DND-41 (cell line): ENCODE measurements at regions not wholly inside any gene's neighbourhood (a gene's known extent, or its start where the extent isn't known, plus 50 kb on each side); places are given as distances from the start of the nearest gene placed in this dataset.

Experiments
- ATAC-seq: fragments of 200-7000 bp; cut with Tn5 transposase; 3 replicates; pipeline ENCODE4 v1.9.1; 2021; ENCODE audit warnings: low read depth; ENCODE audit not compliant: insufficient read depth
- DNase-seq: peaks from one replicate; pipeline ENCODE4 v3.0.0-alpha.2; 2020
- H2AFZ ChIP-seq: 2 replicates; pipeline ENCODE4 v1.6.0; 2012; ENCODE audit warnings: low read depth, low read length
- H3K27ac ChIP-seq: 2 replicates; pipeline ENCODE4 v1.5.1; 2012; ENCODE audit warnings: low read length, inconsistent platforms
- H3K27me3 ChIP-seq: fragments of 200-600 bp; sonication (generic); 2 replicates; pipeline ENCODE4 v1.6.0; 2012; ENCODE audit warnings: low read length, mild to moderate bottlenecking, inconsistent platforms; ENCODE audit not compliant: insufficient read depth, poor library complexity
- H3K36me3 ChIP-seq: 2 replicates; pipeline ENCODE4 v1.5.1; 2012; ENCODE audit warnings: low read length, inconsistent platforms; ENCODE audit not compliant: insufficient read depth
- H3K4me1 ChIP-seq: 2 replicates; pipeline ENCODE4 v1.5.1; 2012; ENCODE audit warnings: mild to moderate bottlenecking, low read length; ENCODE audit not compliant: insufficient read depth
- H3K4me2 ChIP-seq: 2 replicates; pipeline ENCODE4 v1.6.0; 2012; ENCODE audit warnings: mild to moderate bottlenecking, moderate library complexity, low read length, inconsistent platforms; ENCODE audit not compliant: insufficient read depth
- H3K4me3 ChIP-seq, 2 experiments: fragments of 200-600 bp in 1 of 2; shearing (Covaris generic) in 1 of 2; 2 replicates each; pipeline ENCODE4 v1.5.1; 2012 to 2016; ENCODE audit warnings: inconsistent platforms in 2 of 2, low read length in 2 of 2, mild to moderate bottlenecking in 2 of 2, low read depth in 1 of 2, moderate library complexity in 1 of 2
- H3K79me2 ChIP-seq: 2 replicates; pipeline ENCODE4 v1.6.0; 2012; ENCODE audit warnings: low read length, inconsistent platforms; ENCODE audit not compliant: insufficient read depth
- H3K9ac ChIP-seq: 2 replicates; pipeline ENCODE4 v1.6.0; 2012; ENCODE audit warnings: low read depth, mild to moderate bottlenecking, inconsistent platforms, low read length, moderate library complexity
- H3K9me3 ChIP-seq: 2 replicates; pipeline ENCODE4 v1.5.1; 2012; ENCODE audit warnings: low read length, moderate library complexity, mild to moderate bottlenecking, inconsistent platforms; ENCODE audit not compliant: insufficient read depth, severe bottlenecking
- H4K20me1 ChIP-seq: 2 replicates; pipeline ENCODE4 v1.6.0; 2012; ENCODE audit warnings: low read length; ENCODE audit not compliant: insufficient read depth
- EZH2 ChIP-seq: IDR thresholded peaks from 3 replicates; pipeline ENCODE4 v1.6.1; 2012; ENCODE audit warnings: borderline replicate concordance, low read depth, mild to moderate bottlenecking, moderate library complexity, low read length, inconsistent platforms; ENCODE audit not compliant: severe bottlenecking
- TF ChIP-seq, protein P1 (sequence below): IDR thresholded peaks from 2 replicates; pipeline ENCODE4 v1.5.1; 2012; ENCODE audit warnings: borderline replicate concordance, low read length, moderate library complexity, mild to moderate bottlenecking; ENCODE audit not compliant: poor library complexity, severe bottlenecking; ENCODE audit errors: extremely low read depth

DNA sequence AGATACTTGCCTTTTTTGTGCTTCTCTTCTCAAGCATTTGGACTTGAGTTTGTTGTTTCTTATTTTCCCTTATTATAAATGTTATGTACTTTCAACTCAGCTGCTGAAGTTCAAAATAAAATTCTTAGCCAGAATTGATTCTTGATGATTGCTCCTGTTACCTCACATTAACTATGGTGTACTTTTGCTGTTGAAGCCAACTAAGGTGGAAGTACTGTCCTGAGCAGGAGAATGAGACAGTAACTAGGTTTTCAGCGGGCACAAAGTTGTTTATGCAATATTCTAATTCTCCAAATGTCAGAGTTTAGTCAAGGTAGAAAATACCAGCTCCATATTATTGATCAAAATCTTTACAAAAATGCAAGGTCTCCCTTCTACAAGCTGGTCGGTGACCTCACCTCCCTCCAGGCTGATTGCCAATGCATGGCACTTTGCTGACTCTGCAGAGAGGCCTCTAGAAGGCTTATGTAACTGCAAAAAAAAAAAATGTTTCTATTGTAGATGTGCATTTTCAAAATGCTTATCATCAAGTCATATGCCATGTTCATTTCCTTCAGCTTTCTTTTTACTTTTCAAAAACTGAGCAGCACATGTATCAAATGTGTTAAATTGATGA, 1783.5 kb upstream of the WWC1 start:
- H3K4me1 ChIP-seq, result no peaks in the 10 kb centered on the region
- TF ChIP-seq EZH2, result no peak
- TF ChIP-seq, protein P1, sequence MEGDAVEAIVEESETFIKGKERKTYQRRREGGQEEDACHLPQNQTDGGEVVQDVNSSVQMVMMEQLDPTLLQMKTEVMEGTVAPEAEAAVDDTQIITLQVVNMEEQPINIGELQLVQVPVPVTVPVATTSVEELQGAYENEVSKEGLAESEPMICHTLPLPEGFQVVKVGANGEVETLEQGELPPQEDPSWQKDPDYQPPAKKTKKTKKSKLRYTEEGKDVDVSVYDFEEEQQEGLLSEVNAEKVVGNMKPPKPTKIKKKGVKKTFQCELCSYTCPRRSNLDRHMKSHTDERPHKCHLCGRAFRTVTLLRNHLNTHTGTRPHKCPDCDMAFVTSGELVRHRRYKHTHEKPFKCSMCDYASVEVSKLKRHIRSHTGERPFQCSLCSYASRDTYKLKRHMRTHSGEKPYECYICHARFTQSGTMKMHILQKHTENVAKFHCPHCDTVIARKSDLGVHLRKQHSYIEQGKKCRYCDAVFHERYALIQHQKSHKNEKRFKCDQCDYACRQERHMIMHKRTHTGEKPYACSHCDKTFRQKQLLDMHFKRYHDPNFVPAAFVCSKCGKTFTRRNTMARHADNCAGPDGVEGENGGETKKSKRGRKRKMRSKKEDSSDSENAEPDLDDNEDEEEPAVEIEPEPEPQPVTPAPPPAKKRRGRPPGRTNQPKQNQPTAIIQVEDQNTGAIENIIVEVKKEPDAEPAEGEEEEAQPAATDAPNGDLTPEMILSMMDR, result no peak
- no peaks in the 10 kb centered on the region for H3K9me3 ChIP-seq
- H3K4me3 ChIP-seq, result no peak overlapping the region
- H3K27me3 ChIP-seq, result no peaks in the 10 kb centered on the region
- no peak overlapping the region for H3K27ac ChIP-seq
- no peak for DNase-seq
- H2AFZ ChIP-seq, result no peak overlapping the region
- no peaks in the 10 kb centered on the region for H3K36me3 ChIP-seq
- no peak overlapping the region for H3K4me2 ChIP-seq
- ATAC-seq, result no peak
- no peaks in the 10 kb centered on the region for H3K79me2 ChIP-seq
- no peaks in the 10 kb centered on the region for H4K20me1 ChIP-seq
- H3K9ac ChIP-seq, result no peak overlapping the region

DNA sequence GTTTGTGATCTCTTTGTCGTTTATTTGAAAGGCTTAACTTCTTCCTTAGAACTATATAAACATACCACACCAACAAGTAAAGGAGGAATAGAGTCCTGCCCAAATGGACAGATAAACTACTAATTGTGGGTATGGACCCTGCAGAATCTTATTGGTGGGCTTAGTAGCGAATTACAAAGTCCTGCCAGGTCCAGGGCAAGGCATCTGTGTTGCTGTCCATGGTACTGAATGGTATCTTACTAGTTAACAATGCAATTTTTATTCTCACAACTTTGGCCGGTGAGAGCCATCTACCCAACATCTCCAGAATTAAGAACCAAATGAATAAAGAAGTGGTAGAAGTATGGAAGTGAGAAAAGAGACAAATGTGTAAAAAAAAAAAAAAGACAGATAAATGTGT, 1782.4 kb upstream of the WWC1 start:
- Histone ChIP-seq H3K9ac (no peak overlapping the region), H4K20me1 (no peaks in the 10 kb centered on the region), H3K4me2 (no peak overlapping the region), H3K9me3 (no peaks in the 10 kb centered on the region), H3K4me1 (no peaks in the 10 kb centered on the region), H3K27ac (no peak overlapping the region), H3K27me3 (no peaks in the 10 kb centered on the region), H3K4me3 (no peak overlapping the region), H3K79me2 (no peaks in the 10 kb centered on the region), H3K36me3 (no peaks in the 10 kb centered on the region), H2AFZ (no peak overlapping the region)
- ATAC-seq (no peak), DNase-seq (no peak)
- TF ChIP-seq, protein P1, result no peak
- no peak for TF ChIP-seq EZH2

DNA sequence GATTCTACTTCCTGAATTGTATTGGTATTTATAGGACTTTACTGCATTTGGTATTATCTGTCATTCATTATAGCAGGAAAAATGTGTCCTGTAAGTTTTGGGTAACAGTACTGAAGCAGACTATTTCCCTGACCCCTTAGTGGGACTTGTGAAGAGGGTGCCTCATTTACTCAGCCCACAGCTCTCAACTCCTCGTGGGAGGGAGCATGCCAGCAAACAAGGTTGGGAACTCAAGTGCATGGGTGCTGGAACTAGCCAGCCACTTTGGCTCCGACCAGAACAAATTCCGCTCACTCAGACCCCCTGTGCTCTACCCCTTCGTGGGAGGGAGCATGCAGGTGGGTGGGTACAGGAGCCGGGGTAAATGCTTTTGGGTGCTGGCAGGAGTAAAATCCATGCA, 1773.5 kb upstream of the WWC1 start:
- H3K4me3 ChIP-seq, result no peak overlapping the region
- no peaks in the 10 kb centered on the region for H3K4me1 ChIP-seq
- no peak overlapping the region for H2AFZ ChIP-seq
- H3K27me3 ChIP-seq, result no peaks in the 10 kb centered on the region
- H3K27ac ChIP-seq, result no peak overlapping the region
- H3K36me3 ChIP-seq, result no peaks in the 10 kb centered on the region
- no peak overlapping the region for H3K9ac ChIP-seq
- no peak for ATAC-seq
- H4K20me1 ChIP-seq, result no peaks in the 10 kb centered on the region
- H3K4me2 ChIP-seq, result no peak overlapping the region
- H3K79me2 ChIP-seq, result no peaks in the 10 kb centered on the region
- H3K9me3 ChIP-seq, result no peaks in the 10 kb centered on the region
- no peak for TF ChIP-seq EZH2
- TF ChIP-seq, protein P1, result no peak
- no peak for DNase-seq

DNA sequence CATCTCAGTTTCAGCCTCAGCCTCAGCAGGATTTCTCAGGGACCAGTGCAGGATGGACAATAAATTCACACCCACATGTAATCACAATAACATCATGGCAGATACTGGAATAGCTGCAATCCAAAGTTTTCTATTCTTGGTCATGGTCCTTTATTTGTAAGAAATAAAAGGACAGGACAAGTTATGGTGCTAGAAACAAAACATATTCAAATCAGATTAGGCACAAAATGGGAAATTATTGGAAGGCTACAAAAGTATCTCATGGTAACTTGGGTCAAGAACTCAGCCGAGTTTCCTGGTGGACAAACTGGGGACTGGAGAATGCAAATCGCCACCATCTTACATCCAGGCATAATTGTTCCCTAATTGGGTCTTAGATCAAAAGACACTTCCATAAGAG, 1768.2 kb upstream of the WWC1 start:
- H3K4me1 ChIP-seq, result no peaks in the 10 kb centered on the region
- no peak overlapping the region for H3K4me2 ChIP-seq
- TF ChIP-seq EZH2, result no peak
- TF ChIP-seq, protein P1, result no peak
- H3K79me2 ChIP-seq, result no peaks in the 10 kb centered on the region
- ATAC-seq, result no peak
- H4K20me1 ChIP-seq, result no peaks in the 10 kb centered on the region
- H3K9ac ChIP-seq, result no peak overlapping the region
- H2AFZ ChIP-seq, result no peak overlapping the region
- H3K27me3 ChIP-seq, result no peaks in the 10 kb centered on the region
- no peaks in the 10 kb centered on the region for H3K36me3 ChIP-seq
- no peak overlapping the region for H3K27ac ChIP-seq
- no peaks in the 10 kb centered on the region for H3K9me3 ChIP-seq
- DNase-seq, result no peak
- no peak overlapping the region for H3K4me3 ChIP-seq
